ENCODE measurements at regions not wholly inside any gene's neighbourhood (a gene's known extent, or its start where the extent isn't known, plus 50 kb on each side); places are given as distances from the start of the nearest gene placed in this dataset.
"Not testable (repeated sequence)": the region's sequence is repeated elsewhere in the genome, so short reads cannot be mapped to it uniquely, and the experiment has no call there.

DNA sequence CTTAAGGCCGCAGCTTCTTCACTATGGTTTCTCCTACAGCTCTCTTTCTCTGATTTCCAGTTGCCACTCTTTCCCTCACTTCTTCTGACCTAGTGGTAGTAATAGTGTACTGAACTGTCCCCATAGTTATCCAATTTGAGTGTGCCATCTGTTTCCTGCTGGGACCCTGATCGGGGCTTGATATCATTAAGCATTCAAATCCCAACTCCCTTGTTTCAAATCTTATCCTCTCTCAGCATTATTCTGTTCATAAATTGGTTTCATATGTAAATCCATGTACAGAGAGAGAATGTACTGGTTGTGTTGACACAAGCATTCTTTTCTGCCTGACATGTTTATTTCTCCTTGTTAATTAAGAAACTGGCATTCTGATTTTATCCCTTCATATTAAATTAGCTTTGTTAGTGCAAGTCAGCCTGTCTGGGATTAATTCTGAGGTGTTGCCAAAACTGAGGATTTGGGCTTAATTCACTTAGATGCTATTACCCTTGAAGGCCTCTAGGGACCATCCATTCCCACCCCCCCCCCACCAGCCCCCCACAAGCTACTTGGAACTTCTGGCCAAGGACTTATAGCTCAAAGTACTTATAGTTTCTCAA, 84.6 kb upstream of the PROKR2 start:
- TF ChIP-seq, protein P1, sequence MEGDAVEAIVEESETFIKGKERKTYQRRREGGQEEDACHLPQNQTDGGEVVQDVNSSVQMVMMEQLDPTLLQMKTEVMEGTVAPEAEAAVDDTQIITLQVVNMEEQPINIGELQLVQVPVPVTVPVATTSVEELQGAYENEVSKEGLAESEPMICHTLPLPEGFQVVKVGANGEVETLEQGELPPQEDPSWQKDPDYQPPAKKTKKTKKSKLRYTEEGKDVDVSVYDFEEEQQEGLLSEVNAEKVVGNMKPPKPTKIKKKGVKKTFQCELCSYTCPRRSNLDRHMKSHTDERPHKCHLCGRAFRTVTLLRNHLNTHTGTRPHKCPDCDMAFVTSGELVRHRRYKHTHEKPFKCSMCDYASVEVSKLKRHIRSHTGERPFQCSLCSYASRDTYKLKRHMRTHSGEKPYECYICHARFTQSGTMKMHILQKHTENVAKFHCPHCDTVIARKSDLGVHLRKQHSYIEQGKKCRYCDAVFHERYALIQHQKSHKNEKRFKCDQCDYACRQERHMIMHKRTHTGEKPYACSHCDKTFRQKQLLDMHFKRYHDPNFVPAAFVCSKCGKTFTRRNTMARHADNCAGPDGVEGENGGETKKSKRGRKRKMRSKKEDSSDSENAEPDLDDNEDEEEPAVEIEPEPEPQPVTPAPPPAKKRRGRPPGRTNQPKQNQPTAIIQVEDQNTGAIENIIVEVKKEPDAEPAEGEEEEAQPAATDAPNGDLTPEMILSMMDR (conservative IDR thresholded peaks at IDR 0.05; ENCODE audit: low read length): no peak
- DNase-seq (ENCODE audit: low read depth): no peak

DNA sequence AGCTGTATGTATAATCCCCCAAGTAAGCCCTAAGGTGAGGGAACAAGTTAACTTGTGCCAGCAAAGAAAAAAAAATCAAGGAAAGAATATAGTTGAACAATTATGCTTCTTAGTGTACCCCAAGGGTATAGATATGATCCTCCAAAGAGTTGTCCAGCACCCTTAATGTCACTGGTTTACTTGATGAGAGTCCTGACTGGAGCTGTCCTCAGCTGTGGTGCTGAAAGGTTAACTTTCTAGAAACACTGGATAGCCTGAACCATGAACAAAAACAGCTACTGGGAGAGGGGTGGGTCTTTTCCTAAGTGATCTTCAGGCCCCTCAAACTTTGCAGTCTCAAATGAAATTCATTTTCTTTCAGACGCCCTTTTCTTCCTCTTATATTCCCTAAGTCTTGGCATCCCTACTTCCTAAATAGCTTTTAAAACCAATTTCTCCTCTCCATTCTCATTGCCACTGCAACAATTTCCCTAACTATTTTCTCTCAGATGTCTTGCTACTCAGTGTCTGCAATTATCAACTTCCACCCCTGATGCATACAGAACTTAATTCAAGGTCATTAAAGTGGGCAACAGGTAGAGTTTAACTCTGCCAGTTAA, 83.5 kb upstream of the PROKR2 start:
- peak; percentile 3 for DNase-seq (ENCODE audit: low read depth)
- TF ChIP-seq, protein P1 (conservative IDR thresholded peaks at IDR 0.05; ENCODE audit: low read length): no peak
- H3K4me3 ChIP-seq (ENCODE audit: low read length): no peak overlapping the region

More for the DNA sequence above, 84.6 kb upstream of the PROKR2 start:
- H3K4me3 ChIP-seq (ENCODE audit: low read length): no peak overlapping the region

DNA sequence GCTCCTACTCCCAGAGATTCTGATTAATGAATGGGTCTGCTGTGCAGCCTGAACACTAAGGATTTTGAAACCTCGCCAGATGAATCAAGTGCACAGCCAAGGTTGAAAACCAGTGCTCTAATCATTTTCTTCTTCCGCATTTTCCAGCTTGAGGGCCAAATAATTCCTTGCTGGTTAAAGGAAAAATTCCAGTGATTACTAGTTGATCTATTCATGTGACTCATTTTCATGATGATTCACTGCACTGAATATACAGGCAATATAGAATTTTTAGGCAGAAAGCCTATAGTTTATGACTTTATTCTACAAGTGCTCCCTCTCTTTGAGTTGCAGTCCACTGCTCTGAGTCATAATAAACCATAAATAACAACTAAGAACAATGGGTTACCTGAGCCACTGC, 80.6 kb upstream of the PROKR2 start:
- DNase-seq (ENCODE audit: low read depth): no peak
- no peak overlapping the region for H3K4me3 ChIP-seq (ENCODE audit: low read length)
- TF ChIP-seq, protein P1 (conservative IDR thresholded peaks at IDR 0.05; ENCODE audit: low read length): no peak

GRCh38 chr20:5395932-5396727, 79.4 kb upstream of the PROKR2 start:
- no peak overlapping the region for H3K4me3 ChIP-seq (ENCODE audit: low read length)
- DNase-seq (ENCODE audit: low read depth): no peak
- TF ChIP-seq, protein P1 (conservative IDR thresholded peaks at IDR 0.05; ENCODE audit: low read length): no peak

DNA sequence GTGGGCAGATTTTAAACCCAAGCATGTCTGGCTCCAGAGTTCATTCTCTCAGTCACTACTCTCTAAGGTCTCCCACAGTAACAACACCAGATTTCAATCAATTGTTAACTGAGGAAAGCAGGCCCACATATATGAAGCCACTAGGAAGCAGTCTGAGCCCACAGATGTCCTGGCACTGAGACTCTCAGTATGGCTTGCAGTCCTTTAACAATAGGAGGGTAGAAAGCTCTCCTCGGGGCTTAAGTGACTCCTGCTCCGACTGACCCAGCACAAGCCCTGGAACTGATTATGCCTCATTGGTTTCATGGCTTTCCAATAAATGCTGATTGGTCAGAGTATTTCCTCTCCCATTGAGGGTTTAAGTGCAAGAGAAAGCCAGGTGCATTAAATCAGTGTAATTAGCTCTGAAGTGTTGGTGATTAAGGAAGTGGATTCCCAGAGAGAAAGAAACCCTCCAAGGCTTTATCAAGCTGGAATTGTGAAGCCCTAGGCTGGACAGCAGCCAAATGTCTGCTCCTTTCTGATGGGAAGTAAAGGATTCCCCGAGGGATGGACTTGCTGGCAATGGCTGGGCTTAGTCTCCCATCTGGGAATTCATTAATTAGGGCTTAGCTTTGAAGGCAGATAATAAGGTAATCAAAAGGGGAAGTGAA, 76.6 kb upstream of the PROKR2 start:
- TF ChIP-seq, protein P1 (conservative IDR thresholded peaks at IDR 0.05; ENCODE audit: low read length): no peak
- no peak for DNase-seq (ENCODE audit: low read depth)
- H3K4me3 ChIP-seq (ENCODE audit: low read length): no peak overlapping the region

DNA sequence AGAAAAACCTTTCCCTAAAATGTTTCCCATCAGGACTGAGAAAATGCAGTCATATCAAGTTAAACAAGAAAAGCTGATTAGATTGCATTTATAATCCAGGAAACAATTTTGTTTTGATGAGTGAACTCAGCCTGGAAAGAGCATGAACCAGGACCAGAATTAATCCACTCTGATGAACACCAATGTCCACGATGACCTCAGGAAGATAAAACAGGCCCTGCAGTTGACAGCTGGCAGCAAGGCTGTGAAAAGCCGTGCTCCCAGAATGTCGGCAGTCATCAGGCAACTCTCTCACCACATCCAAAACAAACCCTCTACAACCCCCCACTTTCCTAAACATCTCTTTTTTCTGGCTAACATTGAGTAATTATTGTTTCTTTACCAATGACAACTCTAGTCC, 74.0 kb upstream of the PROKR2 start:
- TF ChIP-seq, protein P1 (conservative IDR thresholded peaks at IDR 0.05; ENCODE audit: low read length): no peak
- no peak for DNase-seq (ENCODE audit: low read depth)
- H3K4me3 ChIP-seq (ENCODE audit: low read length): no peak overlapping the region

GRCh38 chr20:5386846-5387245, 70.1 kb upstream of the PROKR2 start:
- not testable (repeated sequence) for H3K4me3 ChIP-seq (ENCODE audit: low read length); DNase-seq (ENCODE audit: low read depth)

DNA sequence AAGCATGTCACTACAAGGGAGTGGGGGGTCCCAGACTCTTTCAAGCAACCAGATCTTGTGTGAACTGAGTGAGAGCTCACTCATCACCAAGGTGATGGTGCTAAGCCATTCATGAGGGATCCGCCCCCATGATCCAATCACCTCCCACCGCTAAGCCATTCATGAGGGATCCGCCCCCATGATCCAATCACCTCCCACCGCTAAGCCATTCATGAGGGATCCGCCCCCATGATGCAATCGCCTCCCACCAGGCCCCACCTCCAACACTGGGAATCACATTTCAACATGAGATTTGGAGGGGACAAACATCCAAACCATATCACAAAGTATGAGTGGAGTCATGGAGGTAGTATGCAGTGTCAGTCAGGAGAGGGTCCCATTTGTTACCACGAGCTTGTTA, 64.8 kb upstream of the PROKR2 start:
- not testable (repeated sequence) for DNase-seq (ENCODE audit: low read depth); H3K4me3 ChIP-seq (ENCODE audit: low read length)

Measured in AG10803 (cell line).